ENCODE measurements at regions not wholly inside any gene's neighbourhood (a gene's known extent, or its start where the extent isn't known, plus 50 kb on each side); places are given as distances from the start of the nearest gene placed in this dataset.
"Not testable (repeated sequence)": the region's sequence is repeated elsewhere in the genome, so short reads cannot be mapped to it uniquely, and the experiment has no call there.

GRCh38 chr16:72654535-72654934 lies 393.4 kb downstream of the ZFHX3 start:
- no peak for DNase-seq

- DNase-seq: no peak
Measured at GRCh38 chr16:72649254-72649944, 398.5 kb downstream of the ZFHX3 start.

GRCh38 chr16:72646615-72647014 lies 401.3 kb downstream of the ZFHX3 start:
- no peak for DNase-seq

- DNase-seq: no peak
Measured at GRCh38 chr16:72645538-72645937, 402.4 kb downstream of the ZFHX3 start.

DNA sequence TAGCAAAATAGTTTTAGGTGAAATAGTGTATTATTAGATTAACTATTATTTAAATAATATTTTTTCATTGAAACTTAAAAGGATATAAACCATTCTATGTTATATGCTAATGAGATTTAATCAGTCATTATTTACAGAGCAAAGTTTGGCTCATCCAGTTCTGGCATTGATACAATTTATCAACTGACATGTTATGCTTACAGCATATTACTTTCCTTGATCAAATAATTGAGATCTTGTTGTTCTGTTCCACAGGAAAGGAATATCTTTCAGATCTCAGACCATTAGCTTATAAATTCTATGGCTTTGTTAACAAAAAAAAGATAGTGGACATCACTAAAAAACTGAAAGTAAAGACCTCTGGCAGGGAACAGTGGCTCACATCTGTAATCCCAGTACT lies 403.0 kb downstream of the ZFHX3 start:
- DNase-seq: no peak

DNA sequence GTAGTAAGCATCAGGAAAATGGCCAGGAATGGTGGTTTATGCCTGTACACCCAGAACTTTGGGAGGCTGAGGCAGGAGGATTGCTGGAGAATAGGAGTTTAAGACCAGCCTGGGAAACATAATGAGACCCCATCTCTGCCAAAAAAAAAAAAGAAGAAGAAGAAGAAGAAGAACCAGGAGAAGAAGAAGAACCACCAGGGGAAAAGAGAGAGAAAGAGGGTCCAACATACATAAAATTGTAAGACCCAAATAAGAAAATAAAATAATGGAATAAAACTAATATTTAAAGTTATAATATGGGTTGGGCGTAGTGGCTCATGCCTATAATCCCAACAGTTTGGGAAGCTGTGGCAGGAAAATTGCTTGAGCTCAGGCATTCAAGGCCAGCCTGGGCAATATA lies 408.4 kb downstream of the ZFHX3 start:
- DNase-seq: no peak

GRCh38 chr16:72637306-72637705 lies 410.6 kb downstream of the ZFHX3 start:
- DNase-seq: no peak

- no peak for DNase-seq
Measured at GRCh38 chr16:72635694-72636093, 412.2 kb downstream of the ZFHX3 start.

GRCh38 chr16:72635104-72635503 lies 412.8 kb downstream of the ZFHX3 start:
- DNase-seq: no peak

GRCh38 chr16:72627182-72627896 lies 420.6 kb downstream of the ZFHX3 start:
- DNase-seq: not testable (repeated sequence)

DNA sequence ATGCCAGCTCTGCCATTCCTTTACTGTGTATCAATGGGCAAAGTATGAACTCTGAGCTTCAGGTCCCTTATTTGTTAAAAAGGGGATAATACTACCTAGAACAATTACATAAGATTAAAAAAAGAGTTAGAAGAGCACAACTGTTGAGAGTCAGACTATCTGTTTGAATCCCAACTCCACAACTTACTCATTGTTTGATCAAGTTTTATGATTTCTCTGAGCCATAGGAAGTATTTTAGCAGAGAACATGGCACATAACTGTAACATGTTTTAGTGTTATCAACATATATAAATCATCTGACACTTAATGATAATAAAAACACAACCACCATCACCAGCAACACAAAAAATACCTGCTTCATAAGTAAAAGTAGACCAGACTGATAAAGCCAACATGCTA lies 421.3 kb downstream of the ZFHX3 start:
- DNase-seq: no peak

GRCh38 chr16:72621651-72622050 lies 426.3 kb downstream of the ZFHX3 start:
- DNase-seq: no peak

DNA sequence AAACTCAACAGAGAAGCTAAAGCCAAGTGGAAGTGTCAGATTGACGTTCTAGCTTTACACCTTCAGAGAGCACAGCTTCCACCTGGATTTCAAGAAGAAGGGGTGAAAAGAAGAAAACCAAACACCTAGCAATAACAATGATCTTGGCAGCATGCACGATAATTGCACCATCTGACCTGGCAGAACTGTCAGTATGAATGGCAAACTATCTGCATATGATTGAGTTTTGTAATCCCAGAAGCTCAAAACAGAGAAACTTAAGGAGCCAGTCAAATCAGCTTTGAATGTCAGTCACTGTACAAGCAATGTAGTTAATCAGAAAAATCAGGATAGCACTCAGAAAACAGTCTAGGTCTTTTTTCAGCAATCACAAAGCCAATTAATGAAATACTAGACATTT lies 427.1 kb downstream of the ZFHX3 start:
- DNase-seq: no peak

- DNase-seq: no peak
Measured at GRCh38 chr16:72620348-72620747, 427.6 kb downstream of the ZFHX3 start.

GRCh38 chr16:72615856-72616255 lies 432.1 kb downstream of the ZFHX3 start:
- DNase-seq: no peak

DNA sequence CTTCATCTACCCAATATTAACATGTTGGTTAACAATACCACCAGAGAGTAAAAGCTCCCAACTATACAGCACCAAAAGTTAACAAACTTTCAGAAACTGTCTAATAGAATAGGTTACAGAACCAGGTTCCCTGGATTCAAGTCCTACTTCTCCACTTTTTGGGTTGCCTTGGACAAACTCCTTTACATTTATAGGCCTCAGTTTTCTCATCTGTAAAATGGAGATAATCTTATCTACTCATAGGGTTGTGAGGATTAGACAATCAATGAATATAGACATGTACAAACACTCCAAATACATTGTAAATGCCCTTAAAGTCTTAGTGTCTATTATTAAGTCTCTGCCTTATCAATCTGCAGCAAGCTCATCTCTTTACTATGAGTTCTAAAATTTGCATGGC lies 435.2 kb downstream of the ZFHX3 start:
- no peak for DNase-seq

GRCh38 chr16:72612256-72612655 lies 435.7 kb downstream of the ZFHX3 start:
- no peak for DNase-seq

- no peak for DNase-seq
Measured at GRCh38 chr16:72609933-72610332, 438.0 kb upstream of the PMFBP1 start.

- no peak for DNase-seq
Measured at GRCh38 chr16:72609066-72609465, 437.1 kb upstream of the PMFBP1 start.

DNA sequence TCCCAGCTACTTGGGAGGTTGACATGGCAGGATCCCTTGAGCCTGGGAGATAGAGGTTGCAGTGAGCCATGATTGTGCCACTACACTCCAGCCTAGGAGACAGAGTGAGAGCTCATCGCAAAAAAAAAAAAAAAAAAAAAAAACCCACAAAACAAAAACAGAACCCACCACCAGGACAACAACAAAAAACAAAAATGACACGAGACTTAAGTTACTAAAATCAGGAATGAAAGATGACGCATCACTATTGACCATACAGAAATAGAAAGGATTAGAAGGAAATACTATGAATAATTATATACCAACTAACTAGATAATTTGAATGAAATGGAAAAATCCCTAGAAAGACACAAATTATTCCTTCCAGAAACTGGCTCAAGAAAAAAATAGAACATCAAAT lies 432.4 kb upstream of the PMFBP1 start:
- DNase-seq: no peak

- DNase-seq: no peak
Measured at GRCh38 chr16:72602499-72602898, 430.5 kb upstream of the PMFBP1 start.

DNA sequence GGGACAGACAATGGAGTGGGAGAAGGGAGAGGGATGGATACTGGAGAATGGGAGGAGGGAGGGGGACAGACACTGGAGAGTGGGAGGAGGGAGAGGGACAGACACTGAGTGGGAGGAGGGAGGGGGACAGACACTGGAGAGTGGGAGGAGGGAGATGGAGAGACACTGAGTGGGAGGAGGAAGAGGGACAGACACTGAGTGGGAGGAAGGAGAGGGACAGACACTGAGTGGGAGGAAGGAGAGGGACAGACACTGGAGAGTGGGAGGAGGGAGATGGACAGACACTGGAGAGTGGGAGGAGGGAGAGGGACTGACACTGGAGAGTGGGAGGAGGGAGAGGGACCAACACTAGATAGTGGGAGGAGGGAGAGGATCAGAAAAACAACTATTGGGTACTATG lies 426.7 kb upstream of the PMFBP1 start:
- no peak for DNase-seq

- no peak for DNase-seq
Measured at GRCh38 chr16:72597938-72598337, 426.0 kb upstream of the PMFBP1 start.

DNA sequence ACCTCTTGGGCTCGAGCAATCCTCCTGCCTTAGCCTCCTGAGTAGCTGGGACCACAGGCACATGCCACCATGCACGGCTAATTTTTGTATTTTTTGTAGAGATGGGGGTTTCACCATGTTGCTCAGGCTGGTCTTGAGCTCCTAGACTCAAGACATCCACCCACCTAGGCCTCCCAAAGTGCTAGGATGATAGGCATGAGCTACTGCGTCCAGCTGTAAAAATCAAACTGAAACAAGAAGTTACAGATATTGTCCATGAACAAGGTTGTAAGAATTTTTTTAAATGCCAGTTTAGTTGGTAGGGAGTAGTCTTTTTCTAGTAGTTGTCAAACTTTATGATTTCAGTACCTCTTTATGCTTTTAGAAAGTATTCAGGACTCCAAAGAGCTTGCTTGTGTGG lies 424.4 kb upstream of the PMFBP1 start:
- no peak for DNase-seq

Data from cortex of kidney (tissue), 1 donor.